ENCODE measurements at regions not wholly inside any gene's neighbourhood (a gene's known extent, or its start where the extent isn't known, plus 50 kb on each side); places are given as distances from the start of the nearest gene placed in this dataset.

DNA sequence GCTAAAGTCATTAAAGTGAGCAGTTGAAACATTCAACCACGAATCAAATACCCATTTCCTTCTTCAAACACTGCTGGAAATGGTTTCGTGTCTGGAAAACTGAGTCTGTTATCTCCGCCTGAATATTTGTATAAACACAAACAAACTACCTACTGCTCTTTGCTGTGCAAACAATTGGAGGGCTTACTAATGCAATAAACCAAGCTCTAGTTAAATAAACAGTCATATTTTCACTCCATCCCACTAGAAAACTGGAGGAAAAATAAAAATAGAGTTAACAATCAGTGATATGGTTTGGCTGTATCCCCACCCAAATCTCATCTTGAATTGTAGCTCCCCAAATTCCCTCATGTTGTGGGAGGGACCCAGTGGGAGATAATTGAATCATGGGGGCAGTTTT, 397.6 kb downstream of the RASEF start:
- TF ChIP-seq, protein P1, sequence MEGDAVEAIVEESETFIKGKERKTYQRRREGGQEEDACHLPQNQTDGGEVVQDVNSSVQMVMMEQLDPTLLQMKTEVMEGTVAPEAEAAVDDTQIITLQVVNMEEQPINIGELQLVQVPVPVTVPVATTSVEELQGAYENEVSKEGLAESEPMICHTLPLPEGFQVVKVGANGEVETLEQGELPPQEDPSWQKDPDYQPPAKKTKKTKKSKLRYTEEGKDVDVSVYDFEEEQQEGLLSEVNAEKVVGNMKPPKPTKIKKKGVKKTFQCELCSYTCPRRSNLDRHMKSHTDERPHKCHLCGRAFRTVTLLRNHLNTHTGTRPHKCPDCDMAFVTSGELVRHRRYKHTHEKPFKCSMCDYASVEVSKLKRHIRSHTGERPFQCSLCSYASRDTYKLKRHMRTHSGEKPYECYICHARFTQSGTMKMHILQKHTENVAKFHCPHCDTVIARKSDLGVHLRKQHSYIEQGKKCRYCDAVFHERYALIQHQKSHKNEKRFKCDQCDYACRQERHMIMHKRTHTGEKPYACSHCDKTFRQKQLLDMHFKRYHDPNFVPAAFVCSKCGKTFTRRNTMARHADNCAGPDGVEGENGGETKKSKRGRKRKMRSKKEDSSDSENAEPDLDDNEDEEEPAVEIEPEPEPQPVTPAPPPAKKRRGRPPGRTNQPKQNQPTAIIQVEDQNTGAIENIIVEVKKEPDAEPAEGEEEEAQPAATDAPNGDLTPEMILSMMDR (conservative IDR thresholded peaks at IDR 0.05; ENCODE audit: low read depth, low read length) = no peak
- no peak for TF ChIP-seq EZH2 (IDR thresholded peaks at IDR 0.05; ENCODE audit: borderline replicate concordance, low read depth, low read length, poor library complexity, severe bottlenecking)

Data from A673 (cell line).